ENCODE measurements at regions not wholly inside any gene's neighbourhood (a gene's known extent, or its start where the extent isn't known, plus 50 kb on each side); places are given as distances from the start of the nearest gene placed in this dataset.
"Not testable (repeated sequence)": the region's sequence is repeated elsewhere in the genome, so short reads cannot be mapped to it uniquely, and the experiment has no call there.

GRCh38 chr13:73808318-73808717, 325.9 kb downstream of the KLF12 start:
- no peak for DNase-seq (ENCODE audit: low read depth in 2 of 2)

- not testable (repeated sequence) for DNase-seq (ENCODE audit: low read depth in 2 of 2)
Measured at GRCh38 chr13:73805326-73805958, 328.8 kb downstream of the KLF12 start.

GRCh38 chr13:73803997-73804396, 330.2 kb downstream of the KLF12 start:
- no peak for DNase-seq (ENCODE audit: low read depth in 2 of 2)

- no peak for DNase-seq (ENCODE audit: low read depth in 2 of 2)
Measured at GRCh38 chr13:73800011-73800410, 334.2 kb downstream of the KLF12 start.

- no peak for DNase-seq (ENCODE audit: low read depth in 2 of 2)
Measured at GRCh38 chr13:73794755-73795154, 339.4 kb downstream of the KLF12 start.

GRCh38 chr13:73793361-73793760, 340.8 kb downstream of the KLF12 start:
- no peak for DNase-seq (ENCODE audit: low read depth in 2 of 2)

- no peak for DNase-seq (ENCODE audit: low read depth in 2 of 2)
Measured at GRCh38 chr13:73792796-73793195, 341.4 kb downstream of the KLF12 start.

- DNase-seq (ENCODE audit: low read depth in 2 of 2): no peak
Measured at GRCh38 chr13:73782450-73783449, 351.5 kb downstream of the KLF12 start.

- no peak for DNase-seq (ENCODE audit: low read depth in 2 of 2)
Measured at GRCh38 chr13:73781384-73781783, 352.8 kb downstream of the KLF12 start.

- no peak for DNase-seq (ENCODE audit: low read depth in 2 of 2)
Measured at GRCh38 chr13:73779881-73780280, 354.3 kb downstream of the KLF12 start.

GRCh38 chr13:73778242-73778864, 355.9 kb downstream of the KLF12 start:
- DNase-seq (ENCODE audit: low read depth in 2 of 2): no peak

- DNase-seq (ENCODE audit: low read depth in 2 of 2): no peak
Measured at GRCh38 chr13:73777134-73777533, 357.1 kb downstream of the KLF12 start.

- no peak for DNase-seq (ENCODE audit: low read depth in 2 of 2)
Measured at GRCh38 chr13:73776151-73776785, 357.9 kb downstream of the KLF12 start.

- DNase-seq (ENCODE audit: low read depth in 2 of 2): no peak
Measured at GRCh38 chr13:73773168-73773549, 361.0 kb downstream of the KLF12 start.

GRCh38 chr13:73772449-73773167, 361.6 kb downstream of the KLF12 start:
- DNase-seq (ENCODE audit: low read depth in 2 of 2): no peak

GRCh38 chr13:73767747-73768315, 366.4 kb downstream of the KLF12 start:
- no peak for DNase-seq (ENCODE audit: low read depth in 2 of 2)

GRCh38 chr13:73767191-73767741, 366.9 kb downstream of the KLF12 start:
- no peak for DNase-seq (ENCODE audit: low read depth in 2 of 2)

- peak; percentile 48 to 61 for DNase-seq (ENCODE audit: low read depth in 2 of 2)
Measured at GRCh38 chr13:73765651-73766384, 368.4 kb downstream of the KLF12 start.

GRCh38 chr13:73759434-73759833, 374.8 kb downstream of the KLF12 start:
- DNase-seq (ENCODE audit: low read depth in 2 of 2): no peak

All from stimulated activated CD4-positive, alpha-beta T cell treated with anti-CD3 and anti-CD28 coated beads, Interleukin-15, amount 100 ng/mL, for 48 hours (primary cell).